GM06990 (cell line): ENCODE measurements at regions not wholly inside any gene's neighbourhood (a gene's known extent, or its start where the extent isn't known, plus 50 kb on each side); places are given as distances from the start of the nearest gene placed in this dataset.

ENCODE experiments used
- DNase-seq: peaks from one replicate; pipeline ENCODE4 v3.0.0-alpha.2; 2011; ENCODE audit not compliant: insufficient read length; ENCODE audit errors: extremely low read depth
- H3K27me3 ChIP-seq: replicated peaks from 2 replicates; pipeline ENCODE4 v1.6.0; 2011; ENCODE audit warnings: low read length; ENCODE audit not compliant: control insufficient read depth, insufficient read depth
- H3K36me3 ChIP-seq: 2 replicates; pipeline ENCODE4 v1.5.1; 2011; ENCODE audit warnings: low read length; ENCODE audit not compliant: control insufficient read depth, insufficient read depth
- H3K4me3 ChIP-seq: replicated peaks from 2 replicates; pipeline ENCODE4 v1.5.1; 2011; ENCODE audit warnings: low read depth, mild to moderate bottlenecking, control low read depth, low read length
- CTCF ChIP-seq: IDR thresholded peaks from 2 replicates; pipeline ENCODE4 v1.5.1; 2011; ENCODE audit warnings: low read length, control low read depth, mild to moderate bottlenecking, inconsistent platforms; ENCODE audit not compliant: insufficient read depth, poor library complexity, severe bottlenecking

GRCh38 chr5:92930057-92930456 lies 651.0 kb downstream of the NR2F1-AS1 start:
- H3K36me3 ChIP-seq, result no peaks in the 10 kb centered on the region
- no peak for TF ChIP-seq CTCF
- H3K4me3 ChIP-seq, result no peak overlapping the region
- DNase-seq, result no peak
- no peaks in the 10 kb centered on the region for H3K27me3 ChIP-seq

GRCh38 chr5:92927291-92927778 lies 653.7 kb downstream of the NR2F1-AS1 start:
- no peaks in the 10 kb centered on the region for H3K27me3 ChIP-seq
- no peaks in the 10 kb centered on the region for H3K36me3 ChIP-seq
- no peak for DNase-seq
- no peak for TF ChIP-seq CTCF
- H3K4me3 ChIP-seq, result no peak overlapping the region

DNA sequence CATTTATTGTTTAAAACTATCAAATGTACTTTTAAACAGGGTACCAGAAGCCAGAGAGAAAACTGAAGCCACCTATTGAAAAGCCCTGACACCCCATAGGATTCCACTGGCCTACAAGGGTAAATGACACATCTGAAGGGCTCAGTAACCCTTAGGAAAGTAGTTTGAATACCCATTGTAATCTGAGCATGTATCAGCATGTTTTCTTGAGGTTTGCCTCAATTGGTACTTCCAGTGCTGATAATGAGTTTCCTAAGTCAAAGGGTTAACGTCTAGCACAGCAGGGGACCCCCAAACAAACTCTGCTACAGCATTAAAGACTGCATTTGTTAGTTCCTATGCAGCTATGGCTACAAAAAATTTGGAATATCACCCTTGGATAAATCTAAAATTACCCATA lies 657.1 kb downstream of the NR2F1-AS1 start:
- Histone ChIP-seq H3K36me3 (no peaks in the 10 kb centered on the region), H3K27me3 (no peaks in the 10 kb centered on the region), H3K4me3 (no peak overlapping the region)
- TF ChIP-seq CTCF, result no peak
- DNase-seq, result no peak

DNA sequence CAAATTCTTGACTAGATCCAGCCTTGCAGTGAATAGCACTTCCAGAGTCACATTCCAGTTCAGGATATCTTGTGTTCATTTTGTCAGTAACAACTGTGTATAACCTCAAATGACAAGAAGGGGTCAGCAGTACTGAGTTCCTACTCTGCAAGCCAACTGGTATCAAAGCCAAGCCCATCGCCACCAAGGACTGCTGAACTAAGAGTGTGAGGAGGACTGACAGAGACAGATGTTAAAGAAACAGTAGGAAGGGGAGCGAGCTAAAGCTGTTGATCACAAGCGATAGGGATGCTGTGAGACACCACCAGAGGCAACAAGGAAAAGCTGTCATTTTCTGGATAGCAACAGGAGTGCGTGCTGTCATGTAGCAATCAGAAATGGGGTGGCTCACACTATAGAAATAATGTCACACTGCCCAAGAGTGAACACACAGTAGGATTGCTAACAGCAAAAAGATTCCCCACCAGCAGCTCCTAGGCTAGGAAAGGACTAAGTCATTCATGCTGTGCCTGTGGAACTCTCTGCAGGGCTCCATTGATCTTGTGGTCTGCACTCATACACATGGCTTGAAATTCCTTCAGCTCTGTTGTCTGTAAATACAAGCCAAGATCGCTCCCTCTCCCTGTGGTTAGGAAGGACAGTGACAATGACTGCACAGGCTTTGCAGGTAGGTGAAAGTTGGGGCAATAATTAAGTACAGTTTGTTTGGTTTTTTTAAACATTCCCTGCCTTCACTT lies 658.6 kb downstream of the NR2F1-AS1 start:
- DNase-seq, result no peak
- Histone ChIP-seq H3K36me3 (no peaks in the 10 kb centered on the region), H3K27me3 (no peaks in the 10 kb centered on the region), H3K4me3 (no peak overlapping the region)
- no peak for TF ChIP-seq CTCF

GRCh38 chr5:92917044-92917443 lies 664.0 kb downstream of the NR2F1-AS1 start:
- Histone ChIP-seq H3K27me3 (no peaks in the 10 kb centered on the region), H3K36me3 (no peaks in the 10 kb centered on the region), H3K4me3 (no peak overlapping the region)
- no peak for DNase-seq
- TF ChIP-seq CTCF, result no peak

GRCh38 chr5:92916036-92916435 lies 665.0 kb downstream of the NR2F1-AS1 start:
- Histone ChIP-seq H3K27me3 (no peaks in the 10 kb centered on the region), H3K36me3 (no peaks in the 10 kb centered on the region), H3K4me3 (no peak overlapping the region)
- TF ChIP-seq CTCF, result no peak
- no peak for DNase-seq
